Left lung (tissue), 4 donors: ENCODE measurements at regions not wholly inside any gene's neighbourhood (a gene's known extent, or its start where the extent isn't known, plus 50 kb on each side); places are given as distances from the start of the nearest gene placed in this dataset.

Source experiments
- ATAC-seq: fragments of 200-7000 bp; cut with Tn5 transposase; one replicate; pipeline ENCODE4 v1.9.1; 2020; ENCODE audit warnings: moderate library complexity
- DNase-seq, 4 donors: peaks; one replicate each; pipeline ENCODE4 v3.0.0-alpha.2; 2013 to 2020
- H3K27ac ChIP-seq, 2 donors: fragments of 200-600 bp; sonication (generic) in 1 of 2; one replicate each; pipeline versions ENCODE4 v1.5.0 to v1.8.0; 2020 to 2021
- H3K27me3 ChIP-seq, 2 donors: fragments of 200-600 bp; sonication (generic) in 1 of 2; one replicate each; pipeline versions ENCODE4 v1.5.0 to v1.8.0; 2020 to 2021
- H3K36me3 ChIP-seq, 2 donors: fragments of 200-600 bp; sonication (generic) in 1 of 2; one replicate each; pipeline versions ENCODE4 v1.5.0 to v1.8.0; 2020 to 2021
- H3K4me1 ChIP-seq, 2 donors: fragments of 200-600 bp; one replicate each; pipeline ENCODE4 v1.8.0; 2021
- H3K4me3 ChIP-seq, 2 donors: fragments of 200-600 bp; sonication (generic) in 1 of 2; one replicate each; pipeline versions ENCODE4 v1.5.0 to v1.8.0; 2020 to 2021; ENCODE audit warnings: mild to moderate bottlenecking in 1 of 2
- H3K9me3 ChIP-seq, 2 donors: fragments of 200-600 bp; sonication (generic) in 1 of 2; one replicate each; pipeline versions ENCODE4 v1.5.0 to v1.8.0; 2020 to 2021
- CTCF ChIP-seq, 2 donors: fragments of 200-600 bp; sonication (generic) in 1 of 2; IDR thresholded peaks; one replicate each; pipeline versions ENCODE4 v1.5.0 to v1.8.0; 2021; ENCODE audit warnings: antibody characterized with exemption in 2 of 2
- intact Hi-C, 2 donors: fragments of 100-400 bp; cut with DNase I; formaldehyde crosslinking; loops; one replicate each; pipeline versions ENCODE4 v1.11.2 to v1.14.2; 2022
- donor health status: DM: no; HTN: yes; CAD: no.
- donor health status: DM: no; HTN: no; CAD: no.

- no peaks in the 10 kb centered on the region for H3K4me1 ChIP-seq
- ATAC-seq (no peak), DNase-seq (no peak)
- H3K9me3 ChIP-seq = peaks cover 0 to 6% of the 10 kb centered on the region in 2 donors
- TF ChIP-seq CTCF (IDR thresholded peaks at IDR 0.05) = no peak
- no peak overlapping the region for H3K4me3 ChIP-seq
- H3K27ac ChIP-seq = no peak overlapping the region
- intact Hi-C loops = no loop called here
- no peaks in the 10 kb centered on the region for H3K27me3 ChIP-seq
- H3K36me3 ChIP-seq = no peaks in the 10 kb centered on the region
Observed at GRCh38 chr4:13047591-13047990, 436.5 kb downstream of the RAB28 start.

- intact Hi-C loops = no loop called here
Observed at GRCh38 chr4:13036841-13037240, 447.3 kb downstream of the RAB28 start.

GRCh38 chr4:13032936-13033335 lies 451.2 kb downstream of the RAB28 start:
- Histone ChIP-seq H3K27me3 (no peaks in the 10 kb centered on the region), H3K4me3 (no peak overlapping the region), H3K9me3 (peaks cover 0 to 4% of the 10 kb centered on the region in 2 donors), H3K4me1 (no peaks in the 10 kb centered on the region), H3K27ac (no peak overlapping the region), H3K36me3 (no peaks in the 10 kb centered on the region)
- ATAC-seq (no peak), DNase-seq (no peak)
- intact Hi-C loops = no loop called here
- TF ChIP-seq CTCF (IDR thresholded peaks at IDR 0.05) = no peak

More at GRCh38 chr4:13036841-13037240, 447.3 kb downstream of the RAB28 start:
- Histone ChIP-seq H3K27me3 (no peaks in the 10 kb centered on the region), H3K4me3 (no peak overlapping the region), H3K4me1 (no peaks in the 10 kb centered on the region), H3K36me3 (no peaks in the 10 kb centered on the region), H3K9me3 (no peaks in the 10 kb centered on the region), H3K27ac (no peak overlapping the region)
- DNase-seq = no peak
- ATAC-seq = no peak
- no peak for TF ChIP-seq CTCF (IDR thresholded peaks at IDR 0.05)

GRCh38 chr4:13024147-13025105 lies 459.7 kb downstream of the RAB28 start:
- no peaks in the 10 kb centered on the region for H3K4me1 ChIP-seq
- intact Hi-C loops = no loop called here
- H3K4me3 ChIP-seq = no peak overlapping the region
- no peak for TF ChIP-seq CTCF (IDR thresholded peaks at IDR 0.05)
- H3K9me3 ChIP-seq = peaks cover 0 to 10% of the 10 kb centered on the region in 2 donors
- H3K27me3 ChIP-seq = no peaks in the 10 kb centered on the region
- H3K27ac ChIP-seq = no peak overlapping the region
- no peaks in the 10 kb centered on the region for H3K36me3 ChIP-seq
- ATAC-seq (no peak), DNase-seq (no peak)

- Histone ChIP-seq H3K27ac (no peak overlapping the region), H3K4me3 (no peak overlapping the region), H3K4me1 (no peaks in the 10 kb centered on the region), H3K9me3 (peaks cover 0 to 6% of the 10 kb centered on the region in 2 donors), H3K36me3 (no peaks in the 10 kb centered on the region), H3K27me3 (no peaks in the 10 kb centered on the region)
- intact Hi-C loops = no loop called here
- no peak for TF ChIP-seq CTCF (IDR thresholded peaks at IDR 0.05)
- ATAC-seq = no peak
- DNase-seq = no peak
Observed at GRCh38 chr4:13007802-13008470, 476.2 kb downstream of the RAB28 start.
